ENCODE measurements at regions not wholly inside any gene's neighbourhood (a gene's known extent, or its start where the extent isn't known, plus 50 kb on each side); places are given as distances from the start of the nearest gene placed in this dataset.

- no peaks in the 10 kb centered on the region for H3K79me2 ChIP-seq (ENCODE audit: insufficient read depth, low read length)
- no peaks in the 10 kb centered on the region for H3K4me1 ChIP-seq (ENCODE audit: insufficient read depth, low read length, poor library complexity, severe bottlenecking)
- no peaks in the 10 kb centered on the region for H3K27me3 ChIP-seq (ENCODE audit: insufficient read depth, low read length, poor library complexity, severe bottlenecking)
- H3K9me2 ChIP-seq (replicated peaks; ENCODE audit: low read depth, low read length): no peaks in the 10 kb centered on the region
- H3F3A ChIP-seq (ENCODE audit: low read depth): no peaks in the 10 kb centered on the region
- H3K36me3 ChIP-seq (ENCODE audit: insufficient read depth, low read length): no peaks in the 10 kb centered on the region
- H3K9ac ChIP-seq (ENCODE audit: low read depth, low read length, poor library complexity, severe bottlenecking): no peak overlapping the region
- H3K4me3 ChIP-seq (ENCODE audit: low read length, poor library complexity, severe bottlenecking): no peak overlapping the region
- no peak overlapping the region for H2AFZ ChIP-seq (ENCODE audit: low read length)
- no peaks in the 10 kb centered on the region for H4K20me1 ChIP-seq (ENCODE audit: insufficient read depth, low read length, poor library complexity, severe bottlenecking)
- H3K4me2 ChIP-seq (ENCODE audit: low read depth, low read length, poor library complexity, severe bottlenecking): no peak overlapping the region
- no peak for TF ChIP-seq EZH2phosphoT487 (IDR thresholded peaks at IDR 0.05; ENCODE audit: borderline replicate concordance)
- TF ChIP-seq, protein P1, sequence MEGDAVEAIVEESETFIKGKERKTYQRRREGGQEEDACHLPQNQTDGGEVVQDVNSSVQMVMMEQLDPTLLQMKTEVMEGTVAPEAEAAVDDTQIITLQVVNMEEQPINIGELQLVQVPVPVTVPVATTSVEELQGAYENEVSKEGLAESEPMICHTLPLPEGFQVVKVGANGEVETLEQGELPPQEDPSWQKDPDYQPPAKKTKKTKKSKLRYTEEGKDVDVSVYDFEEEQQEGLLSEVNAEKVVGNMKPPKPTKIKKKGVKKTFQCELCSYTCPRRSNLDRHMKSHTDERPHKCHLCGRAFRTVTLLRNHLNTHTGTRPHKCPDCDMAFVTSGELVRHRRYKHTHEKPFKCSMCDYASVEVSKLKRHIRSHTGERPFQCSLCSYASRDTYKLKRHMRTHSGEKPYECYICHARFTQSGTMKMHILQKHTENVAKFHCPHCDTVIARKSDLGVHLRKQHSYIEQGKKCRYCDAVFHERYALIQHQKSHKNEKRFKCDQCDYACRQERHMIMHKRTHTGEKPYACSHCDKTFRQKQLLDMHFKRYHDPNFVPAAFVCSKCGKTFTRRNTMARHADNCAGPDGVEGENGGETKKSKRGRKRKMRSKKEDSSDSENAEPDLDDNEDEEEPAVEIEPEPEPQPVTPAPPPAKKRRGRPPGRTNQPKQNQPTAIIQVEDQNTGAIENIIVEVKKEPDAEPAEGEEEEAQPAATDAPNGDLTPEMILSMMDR (conservative IDR thresholded peaks at IDR 0.05; ENCODE audit: low read length): no peak
- no peaks in the 10 kb centered on the region for H3K9me3 ChIP-seq (ENCODE audit: insufficient read depth, low read depth, low read length)
Measured at GRCh38 chr5:130278136-130278535, 373.9 kb downstream of the CHSY3 start.

DNA sequence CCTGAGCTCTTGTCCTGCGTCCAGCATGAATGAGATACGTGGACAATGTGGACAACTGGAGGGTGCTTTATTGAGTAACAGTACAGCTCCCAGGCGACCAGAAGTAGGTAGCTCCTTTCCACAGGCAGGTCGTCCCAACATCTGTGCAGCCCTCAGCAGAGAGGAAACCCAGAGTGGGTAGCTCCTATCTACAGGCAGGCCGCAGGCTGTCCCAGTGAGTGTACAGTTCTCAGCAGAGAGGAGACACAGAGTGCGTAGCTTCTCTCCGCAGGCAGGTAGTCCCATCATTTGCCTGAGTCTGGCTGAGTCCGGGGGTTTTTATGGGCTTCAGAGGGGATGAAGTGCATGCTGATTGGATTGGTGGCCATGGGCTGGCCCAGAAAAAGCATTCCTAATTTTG, 373.3 kb downstream of the CHSY3 start:
- H3K79me2 ChIP-seq (ENCODE audit: insufficient read depth, low read length): no peaks in the 10 kb centered on the region
- no peaks in the 10 kb centered on the region for H3K9me3 ChIP-seq (ENCODE audit: insufficient read depth, low read depth, low read length)
- H3K4me2 ChIP-seq (ENCODE audit: low read depth, low read length, poor library complexity, severe bottlenecking): no peak overlapping the region
- H2AFZ ChIP-seq (ENCODE audit: low read length): no peak overlapping the region
- no peaks in the 10 kb centered on the region for H3K27me3 ChIP-seq (ENCODE audit: insufficient read depth, low read length, poor library complexity, severe bottlenecking)
- no peaks in the 10 kb centered on the region for H3F3A ChIP-seq (ENCODE audit: low read depth)
- no peak overlapping the region for H3K9ac ChIP-seq (ENCODE audit: low read depth, low read length, poor library complexity, severe bottlenecking)
- H3K4me3 ChIP-seq (ENCODE audit: low read length, poor library complexity, severe bottlenecking): no peak overlapping the region
- TF ChIP-seq EZH2phosphoT487 (IDR thresholded peaks at IDR 0.05; ENCODE audit: borderline replicate concordance): no peak
- TF ChIP-seq, protein P1 (conservative IDR thresholded peaks at IDR 0.05; ENCODE audit: low read length): no peak
- no peaks in the 10 kb centered on the region for H3K4me1 ChIP-seq (ENCODE audit: insufficient read depth, low read length, poor library complexity, severe bottlenecking)
- H3K9me2 ChIP-seq (replicated peaks; ENCODE audit: low read depth, low read length): no peaks in the 10 kb centered on the region
- no peaks in the 10 kb centered on the region for H4K20me1 ChIP-seq (ENCODE audit: insufficient read depth, low read length, poor library complexity, severe bottlenecking)
- no peaks in the 10 kb centered on the region for H3K36me3 ChIP-seq (ENCODE audit: insufficient read depth, low read length)

DNA sequence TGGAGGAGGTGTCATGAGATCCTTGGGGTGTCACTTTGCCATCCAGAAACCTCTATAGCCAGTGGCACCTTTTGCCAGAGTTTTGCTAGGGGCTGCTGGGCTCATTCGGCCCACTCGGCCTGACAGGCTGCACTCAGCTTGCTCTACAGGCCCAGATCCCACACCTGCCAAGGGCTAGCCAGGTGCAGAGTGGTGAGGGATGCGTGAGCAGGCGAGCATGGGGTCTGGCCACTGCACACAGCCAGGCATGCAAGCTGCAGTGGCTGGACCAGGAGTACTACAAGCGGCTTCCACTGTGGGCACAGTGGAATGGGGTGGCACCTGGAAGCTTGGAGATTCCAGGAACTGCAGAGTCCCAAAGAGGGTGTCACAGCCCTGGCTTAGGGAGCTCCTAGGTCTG, 372.7 kb downstream of the CHSY3 start:
- H3K9ac ChIP-seq (ENCODE audit: low read depth, low read length, poor library complexity, severe bottlenecking): no peak overlapping the region
- no peaks in the 10 kb centered on the region for H3K79me2 ChIP-seq (ENCODE audit: insufficient read depth, low read length)
- H3F3A ChIP-seq (ENCODE audit: low read depth): no peaks in the 10 kb centered on the region
- H2AFZ ChIP-seq (ENCODE audit: low read length): no peak overlapping the region
- H3K4me1 ChIP-seq (ENCODE audit: insufficient read depth, low read length, poor library complexity, severe bottlenecking): no peaks in the 10 kb centered on the region
- no peaks in the 10 kb centered on the region for H3K36me3 ChIP-seq (ENCODE audit: insufficient read depth, low read length)
- TF ChIP-seq, protein P1 (conservative IDR thresholded peaks at IDR 0.05; ENCODE audit: low read length): no peak
- no peak for TF ChIP-seq EZH2phosphoT487 (IDR thresholded peaks at IDR 0.05; ENCODE audit: borderline replicate concordance)
- H4K20me1 ChIP-seq (ENCODE audit: insufficient read depth, low read length, poor library complexity, severe bottlenecking): no peaks in the 10 kb centered on the region
- no peak overlapping the region for H3K4me3 ChIP-seq (ENCODE audit: low read length, poor library complexity, severe bottlenecking)
- no peaks in the 10 kb centered on the region for H3K27me3 ChIP-seq (ENCODE audit: insufficient read depth, low read length, poor library complexity, severe bottlenecking)
- H3K9me3 ChIP-seq (ENCODE audit: insufficient read depth, low read depth, low read length): no peaks in the 10 kb centered on the region
- H3K4me2 ChIP-seq (ENCODE audit: low read depth, low read length, poor library complexity, severe bottlenecking): no peak overlapping the region
- no peaks in the 10 kb centered on the region for H3K9me2 ChIP-seq (replicated peaks; ENCODE audit: low read depth, low read length)
